ENCODE measurements at regions not wholly inside any gene's neighbourhood (a gene's known extent, or its start where the extent isn't known, plus 50 kb on each side); places are given as distances from the start of the nearest gene placed in this dataset.
"Not testable (repeated sequence)": the region's sequence is repeated elsewhere in the genome, so short reads cannot be mapped to it uniquely, and the experiment has no call there.

DNA sequence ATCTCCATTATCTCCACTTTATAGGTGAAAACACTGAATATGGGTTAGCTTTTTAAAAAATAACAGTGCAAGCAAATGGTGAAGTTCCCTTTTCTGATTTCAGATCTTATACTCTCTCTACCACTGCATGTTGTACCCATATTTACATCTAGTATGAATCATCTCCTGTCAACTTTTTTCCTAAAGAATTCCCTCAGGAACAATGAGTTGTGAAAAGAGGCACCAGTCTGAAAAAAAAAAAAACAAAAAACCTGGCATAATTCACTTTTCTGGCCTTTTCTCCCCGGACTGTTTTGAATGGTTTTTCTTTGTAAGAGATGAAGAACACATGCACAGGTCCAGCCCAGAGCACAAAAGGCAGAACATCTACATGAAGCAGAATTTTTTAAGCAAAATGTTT lies 596.0 kb downstream of the COL12A1 start:
- no peak for DNase-seq

DNA sequence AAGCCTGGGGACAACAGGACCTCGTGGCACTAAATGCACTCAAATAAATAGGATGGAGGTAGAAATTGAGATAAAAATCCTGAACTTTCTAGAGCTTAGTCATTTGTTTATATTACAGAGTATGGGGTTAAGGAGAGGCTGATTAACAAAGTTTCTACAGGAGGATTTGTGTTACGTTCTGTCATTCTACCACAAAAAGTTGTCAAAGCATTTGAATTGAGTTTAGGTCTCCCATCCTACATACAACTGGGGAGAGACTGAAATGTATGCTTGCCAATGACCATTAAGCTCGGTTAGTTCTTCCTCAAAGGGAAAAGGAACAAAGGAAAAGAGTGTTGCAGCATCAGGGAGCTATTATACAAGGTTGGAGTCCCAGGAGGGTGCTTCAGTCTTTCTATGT lies 597.9 kb downstream of the COL12A1 start:
- DNase-seq: no peak

GRCh38 chr6:74607468-74607867 lies 598.4 kb downstream of the COL12A1 start:
- DNase-seq: no peak

GRCh38 chr6:74606582-74607071 lies 599.2 kb downstream of the COL12A1 start:
- DNase-seq: no peak

GRCh38 chr6:74605922-74606581 lies 599.8 kb downstream of the COL12A1 start:
- DNase-seq: no peak

- DNase-seq: no peak
These were observed 601.6 kb downstream of the COL12A1 start for GRCh38 chr6:74604279-74604678.

DNA sequence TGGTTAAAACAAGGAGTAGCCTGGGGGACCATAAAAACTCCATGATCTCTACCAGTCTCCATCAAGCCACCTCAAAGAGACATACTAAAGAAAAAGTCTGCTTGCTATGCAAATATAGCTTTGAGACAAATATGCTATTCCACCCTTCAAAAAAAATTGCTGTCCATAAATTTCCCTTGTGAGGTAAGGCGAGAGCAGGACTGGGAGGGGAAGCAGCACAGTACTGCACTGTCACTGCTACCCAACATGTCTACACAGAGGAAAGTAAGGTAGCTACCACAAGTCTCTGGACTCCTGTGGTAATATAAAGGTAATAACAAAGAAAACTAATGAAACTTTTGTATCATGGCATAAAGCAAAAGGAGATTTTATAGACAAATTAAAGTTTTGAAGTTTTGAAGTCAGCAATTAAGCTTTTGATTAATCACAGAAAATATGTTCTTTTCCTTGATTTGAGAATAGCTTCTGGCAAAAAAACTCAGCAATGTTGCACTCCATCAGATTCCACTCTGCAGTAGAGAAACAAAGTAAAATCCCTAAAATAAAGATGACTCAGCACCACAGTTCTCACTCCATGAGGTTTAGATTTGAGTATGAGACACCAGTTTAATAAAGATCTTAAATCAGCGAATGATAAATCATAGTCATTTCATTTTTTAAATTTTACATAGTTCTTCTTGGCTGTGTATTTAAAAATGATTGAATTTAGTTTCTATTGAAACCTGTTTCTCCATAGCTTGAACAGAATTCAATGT lies 602.4 kb downstream of the COL12A1 start:
- no peak for DNase-seq

DNA sequence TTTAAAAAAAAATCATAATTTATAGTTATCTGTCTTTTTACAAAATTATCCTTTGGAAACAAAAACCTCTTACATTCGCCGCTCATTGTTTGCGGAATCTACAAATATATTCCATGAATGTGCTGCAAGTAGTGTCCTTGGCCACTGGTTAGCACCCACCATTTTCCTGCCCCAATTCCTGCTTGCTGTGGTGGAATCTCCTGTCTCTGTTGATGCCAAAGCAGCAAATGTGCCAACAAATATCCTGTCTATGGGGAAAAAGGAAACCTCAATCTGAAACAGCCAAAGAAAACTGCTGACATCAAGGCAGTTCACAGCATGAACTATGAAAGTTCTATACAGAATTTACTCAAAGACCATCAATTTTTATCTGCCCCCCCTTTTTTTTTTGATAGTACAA lies 603.6 kb downstream of the COL12A1 start:
- no peak for DNase-seq

DNA sequence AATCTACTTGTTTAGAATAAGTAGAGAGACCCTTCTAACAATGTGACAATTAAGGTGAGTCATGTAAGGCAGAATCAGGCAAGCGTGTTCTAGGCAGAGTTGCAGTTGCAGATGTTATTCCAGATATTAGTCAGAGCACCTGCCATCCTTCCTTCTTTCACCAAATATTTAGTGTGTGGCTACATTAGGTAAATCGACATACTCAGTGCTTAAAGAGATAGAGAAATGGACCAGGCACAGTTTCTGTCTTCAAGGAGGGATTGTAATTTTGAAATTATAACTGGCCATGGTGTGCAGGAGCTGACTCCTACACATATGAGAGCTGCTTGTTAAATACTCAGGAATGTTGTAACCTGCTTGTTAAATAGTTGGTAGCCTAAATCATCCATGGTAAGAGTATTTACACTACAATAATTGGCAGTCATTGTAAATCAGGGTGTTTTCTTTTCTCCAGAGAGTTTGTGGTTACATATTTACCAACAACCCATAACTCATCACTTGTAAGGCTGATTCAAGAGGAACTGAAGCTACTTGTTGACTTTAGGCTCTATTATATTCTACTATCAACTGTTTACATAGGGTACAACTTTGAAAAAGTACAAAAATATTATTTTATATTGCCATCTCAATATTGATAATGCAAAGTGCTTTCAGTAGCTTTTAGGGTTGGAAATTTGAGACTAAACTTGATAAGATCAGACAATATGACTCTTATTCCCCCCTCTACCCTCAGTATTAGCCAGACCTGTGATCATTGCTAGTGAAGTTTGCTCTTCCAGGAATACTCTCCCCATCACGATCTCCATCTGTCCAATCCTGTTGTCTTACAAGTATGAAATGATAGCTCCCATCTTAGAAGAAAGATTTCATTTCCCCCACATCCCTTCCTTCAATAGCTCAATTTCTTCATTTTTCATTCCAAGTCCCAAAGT lies 607.1 kb downstream of the COL12A1 start:
- DNase-seq: no peak

DNA sequence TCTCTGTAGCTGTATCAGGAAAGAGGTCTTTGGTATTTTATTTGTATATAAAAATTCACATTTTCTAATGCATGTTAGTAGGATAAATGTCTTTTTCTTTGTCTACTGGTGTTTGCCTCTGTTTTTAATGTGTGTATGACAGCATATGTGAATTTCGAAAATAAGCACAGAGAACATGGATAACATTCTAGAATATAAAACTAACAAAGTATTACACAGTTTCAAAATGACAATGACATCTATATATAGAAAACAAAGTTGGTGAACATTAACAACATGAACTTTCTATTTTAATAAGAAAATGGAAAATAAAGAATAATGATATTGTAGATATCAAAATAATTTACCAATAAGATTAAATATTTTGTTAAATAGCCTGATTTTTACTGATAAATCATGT lies 608.0 kb downstream of the COL12A1 start:
- no peak for DNase-seq

DNA sequence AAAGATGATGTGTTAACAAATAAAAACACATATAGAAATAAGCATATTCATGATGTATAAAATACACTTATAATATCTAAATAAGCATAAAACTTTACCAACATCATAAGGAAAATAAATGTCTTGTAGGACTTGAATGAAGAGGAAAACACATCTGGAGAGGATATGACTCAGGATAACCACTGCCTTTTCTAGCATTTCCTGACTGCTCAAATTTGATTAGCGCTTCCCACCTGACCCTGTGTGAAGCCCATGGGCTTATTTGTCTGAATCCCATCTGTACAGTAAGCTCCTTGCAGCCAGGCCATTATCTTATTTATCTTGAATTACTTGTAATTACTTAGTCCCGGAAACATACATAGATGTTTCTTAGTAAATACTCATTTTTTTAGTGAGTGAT lies 608.6 kb downstream of the COL12A1 start:
- DNase-seq: no peak

DNA sequence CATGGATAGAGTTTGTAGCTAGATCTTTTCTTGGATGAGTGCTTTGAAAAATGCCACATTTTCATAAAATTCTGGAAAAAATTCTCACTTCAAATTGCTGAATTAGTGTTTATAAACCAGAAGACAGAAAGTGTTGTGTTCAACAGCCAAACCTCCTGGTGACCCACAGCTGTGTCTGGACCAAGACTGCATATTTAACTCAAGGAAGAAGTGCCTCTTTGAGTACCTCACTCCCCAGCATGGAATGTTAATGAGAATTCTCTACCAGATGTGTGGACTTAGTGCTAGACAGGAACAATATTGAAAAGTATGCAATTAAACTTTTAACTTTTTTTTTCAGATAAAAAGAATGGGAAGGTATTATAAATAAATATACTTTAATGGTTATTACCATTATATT lies 609.3 kb downstream of the COL12A1 start:
- no peak for DNase-seq

DNA sequence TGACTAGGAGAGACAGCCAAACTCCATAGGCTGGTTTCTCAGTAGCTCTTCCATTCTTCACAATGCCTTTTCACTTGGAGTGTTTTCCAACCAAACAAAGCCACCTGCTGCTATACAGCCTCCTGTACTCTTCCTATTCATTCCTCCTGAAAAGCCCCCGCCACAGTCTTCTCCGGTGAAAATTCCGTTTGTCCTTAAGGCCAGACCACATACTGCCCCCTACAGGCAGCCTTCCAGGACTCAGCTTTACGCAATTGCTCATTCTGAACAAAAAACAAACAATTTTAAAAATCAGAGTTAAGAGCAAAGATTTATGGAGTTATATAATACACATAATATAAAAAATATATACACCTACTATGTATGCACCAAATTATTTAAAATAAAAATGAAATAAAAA lies 611.5 kb downstream of the COL12A1 start:
- not testable (repeated sequence) for DNase-seq

DNA sequence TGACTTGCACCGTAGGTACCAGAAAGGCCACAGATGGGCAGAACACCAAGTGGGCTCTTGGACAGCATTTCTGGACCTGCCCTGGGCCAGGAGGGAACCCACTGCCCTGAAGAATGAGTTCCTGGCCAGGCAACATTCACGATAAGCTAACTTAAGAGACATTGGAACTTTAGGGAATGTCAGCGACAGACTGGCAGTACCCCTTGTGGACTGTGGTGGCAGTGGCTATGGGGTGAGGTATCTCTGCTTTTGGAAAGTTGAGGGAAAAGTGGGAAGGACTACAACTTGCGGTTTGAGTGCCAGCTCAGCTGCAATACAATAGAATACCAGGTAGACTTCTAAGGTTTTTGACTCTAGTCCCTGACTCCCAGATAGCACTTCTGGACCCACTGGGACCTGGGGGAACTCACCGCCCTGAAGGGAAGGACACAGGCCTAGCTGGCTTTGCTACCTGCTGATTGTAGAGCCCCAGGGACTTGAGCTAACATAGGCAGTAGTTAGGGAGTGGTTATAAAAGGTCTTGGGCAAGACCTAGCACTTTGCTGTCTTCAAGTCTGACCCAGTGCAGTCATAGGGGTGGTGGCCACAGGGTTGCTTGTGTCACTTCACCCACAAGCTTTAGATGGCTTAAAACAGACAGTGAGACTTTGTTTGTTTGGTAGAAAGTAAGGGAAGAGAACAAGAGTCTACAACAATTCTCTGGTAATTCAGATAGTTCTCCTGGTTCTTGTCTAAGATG lies 617.6 kb downstream of the COL12A1 start:
- no peak for DNase-seq

DNA sequence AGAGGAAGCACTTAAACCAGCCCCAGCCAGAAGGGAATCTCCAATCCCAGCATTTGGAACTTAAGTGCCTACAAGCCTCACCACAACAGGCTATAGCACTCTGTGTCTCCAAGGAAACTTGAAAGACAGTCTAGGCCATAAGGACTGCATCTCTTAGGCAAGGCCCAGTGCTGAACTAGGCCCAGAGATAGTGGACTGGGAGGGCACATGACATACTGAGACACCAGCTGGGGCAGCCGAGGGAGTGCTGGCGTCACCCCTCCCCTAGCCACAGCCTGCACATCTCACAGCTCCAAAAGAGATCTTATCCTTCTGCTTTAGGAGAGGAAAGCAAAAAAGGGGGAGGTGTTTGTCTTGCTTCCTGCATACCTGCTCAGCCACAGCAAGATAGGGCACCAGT lies 618.5 kb downstream of the COL12A1 start:
- DNase-seq: no peak

GRCh38 chr6:74585753-74586152 lies 620.1 kb downstream of the COL12A1 start:
- no peak for DNase-seq

DNA sequence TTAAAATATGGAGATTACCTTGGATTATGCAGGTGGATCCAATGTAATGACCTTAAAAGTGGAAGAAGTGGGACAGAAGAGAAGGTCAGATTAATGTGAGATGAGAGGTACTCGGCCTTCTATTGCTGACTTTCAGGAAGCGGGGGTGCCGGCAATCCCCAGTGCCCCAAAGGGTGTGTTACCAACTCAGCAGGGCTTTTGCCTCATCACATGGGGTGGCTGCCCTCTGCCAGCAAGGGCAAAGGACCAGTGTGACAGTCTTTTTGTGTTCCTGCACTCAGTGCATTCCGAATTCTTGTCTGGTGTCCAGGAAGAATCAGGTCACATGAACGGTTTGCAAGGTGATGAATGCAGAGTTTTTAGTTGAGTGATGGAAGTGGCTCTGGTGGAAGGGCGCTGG lies 624.2 kb downstream of the COL12A1 start:
- DNase-seq: no peak

DNA sequence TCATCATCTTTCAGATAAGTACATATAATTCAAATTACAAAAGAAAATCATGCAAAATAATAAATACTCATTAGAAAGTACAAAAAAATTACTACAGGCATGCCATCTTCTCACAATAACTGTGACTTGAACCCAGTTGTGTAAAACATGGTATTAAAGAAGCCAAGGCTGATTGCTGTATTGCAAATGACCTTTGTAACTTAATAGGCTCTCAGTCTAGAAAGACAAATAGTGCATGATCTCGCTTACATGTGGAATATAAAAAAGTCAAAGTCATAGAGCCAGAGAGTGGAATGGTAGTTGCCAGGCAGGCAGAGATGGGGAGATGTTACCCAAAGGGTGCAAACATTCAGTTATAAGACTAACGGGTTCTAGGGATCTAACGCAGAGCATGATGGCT lies 626.1 kb downstream of the COL12A1 start:
- DNase-seq: no peak

DNA sequence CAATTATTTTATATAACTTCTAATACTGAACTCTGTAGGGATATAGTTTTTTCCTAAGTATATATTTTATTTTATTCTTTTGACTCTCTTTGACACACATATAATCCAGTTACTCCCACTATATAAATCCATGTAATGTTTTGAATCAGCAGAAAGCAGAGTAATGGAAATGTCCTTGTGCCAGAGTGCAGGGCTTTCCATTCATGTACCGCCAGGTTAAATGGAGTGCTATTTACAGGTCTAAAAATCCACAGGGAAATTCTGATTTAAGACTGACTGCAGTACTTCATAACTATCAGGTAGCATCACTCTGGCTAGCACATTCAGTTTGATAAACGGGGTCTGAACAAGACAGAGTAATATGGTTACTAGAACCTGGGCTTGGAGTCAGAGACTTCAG lies 626.8 kb downstream of the COL12A1 start:
- DNase-seq: no peak

GRCh38 chr6:74578339-74578738 lies 627.5 kb downstream of the COL12A1 start:
- no peak for DNase-seq

DNA sequence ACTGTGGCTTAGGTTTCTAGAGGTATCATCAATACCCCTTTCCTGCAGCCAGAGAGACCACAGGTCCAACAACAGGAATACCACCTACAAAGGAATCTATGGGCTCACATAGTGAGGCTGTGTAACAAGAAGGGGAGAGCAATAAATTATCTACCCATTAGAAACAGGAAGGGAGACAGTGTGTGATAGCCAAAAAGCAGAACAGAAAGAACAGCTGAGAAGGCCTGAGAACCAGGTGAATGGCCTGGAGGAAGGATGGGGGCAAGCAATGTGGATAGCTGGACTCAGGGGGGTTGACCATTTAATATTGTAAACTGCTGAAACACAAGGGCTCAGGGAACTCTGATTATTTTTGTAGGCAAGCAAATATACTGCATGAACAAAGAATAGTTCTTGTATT lies 628.2 kb downstream of the COL12A1 start:
- DNase-seq: no peak

DNA sequence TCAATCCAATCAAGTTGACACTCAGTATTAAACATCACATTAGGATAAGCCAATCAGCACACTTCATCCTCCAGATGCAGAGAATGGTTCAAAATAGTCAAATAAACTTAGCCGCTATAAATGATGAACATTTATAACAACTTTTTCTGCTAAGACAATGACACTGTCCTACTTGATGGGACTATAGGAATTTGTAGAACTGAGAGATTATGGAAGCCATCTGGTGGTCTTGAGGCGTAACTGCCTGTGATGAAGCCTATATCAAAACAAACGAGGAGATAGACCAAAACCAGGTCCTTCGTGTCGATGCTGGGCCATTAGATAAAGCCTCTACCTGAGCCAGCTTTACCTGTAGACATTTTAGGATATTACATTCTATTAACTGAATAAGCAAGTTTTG lies 631.1 kb downstream of the COL12A1 start:
- DNase-seq: no peak

DNA sequence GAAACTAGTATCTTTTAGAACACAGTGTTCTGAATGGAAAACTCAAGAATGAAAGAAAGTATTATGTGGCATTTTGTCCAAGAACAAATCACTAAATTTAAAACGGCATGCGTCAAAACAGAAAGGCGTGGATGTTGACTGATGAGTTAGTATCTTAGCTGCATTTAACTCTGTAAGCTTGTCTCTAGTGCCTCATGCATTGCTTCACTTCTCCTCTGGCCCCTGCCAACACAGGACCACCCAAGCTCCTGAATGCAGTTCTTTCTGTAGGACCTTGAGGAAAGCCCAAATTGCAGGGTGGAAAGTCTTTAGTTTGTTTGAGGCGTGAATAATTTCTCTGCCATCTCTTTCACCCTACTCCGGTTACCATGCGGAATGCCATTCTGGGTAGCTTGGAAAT lies 632.2 kb downstream of the COL12A1 start:
- no peak for DNase-seq

Measured in NCI-H2029 (cell line).